ENCODE measurements at regions not wholly inside any gene's neighbourhood (a gene's known extent, or its start where the extent isn't known, plus 50 kb on each side); places are given as distances from the start of the nearest gene placed in this dataset.
A peak's percentile ranks its signal among the peaks of the same experiment; 100 is the strongest.

GRCh38 chr4:53905276-53905940 lies 159.0 kb downstream of the CHIC2 start:
- peak overlapping the region in 1 of 2 experiments; percentile 54; a peak in 1 of 4 replicates for H3K4me3 ChIP-seq (ENCODE audit: low read depth in 1 of 2, low read length in 2 of 2)
- ATAC-seq (ENCODE audit: insufficient read depth, low read depth) = no peak
- TF ChIP-seq CTCF (IDR thresholded peaks at IDR 0.05; ENCODE audit: borderline replicate concordance, extremely low read depth, low read length, poor library complexity, severe bottlenecking) (no peak), EZH2 (IDR thresholded peaks at IDR 0.05; ENCODE audit: borderline replicate concordance, low read depth, low read length, severe bottlenecking) (no peak)
- no peaks in the 10 kb centered on the region for H4K20me1 ChIP-seq (ENCODE audit: insufficient read depth, low read length)
- no peak overlapping the region for H3K27ac ChIP-seq (ENCODE audit: low read length)
- H3K4me2 ChIP-seq (ENCODE audit: insufficient read depth, low read length) = peak overlapping the region; percentile 68; the same call in 1 of the 2 replicates
- peaks cover 8% of the 10 kb centered on the region; the same call in 1 of the 2 replicates for H3K4me1 ChIP-seq (ENCODE audit: insufficient read depth, low read length)
- H3K27me3 ChIP-seq (ENCODE audit: insufficient read depth, low read length, poor library complexity) = no peaks in the 10 kb centered on the region
- no peaks in the 10 kb centered on the region for H3K36me3 ChIP-seq (ENCODE audit: insufficient read depth, low read length)
- H3K79me2 ChIP-seq (ENCODE audit: insufficient read depth, low read length) = no peaks in the 10 kb centered on the region
- DNase-seq = no peak
- peak overlapping the region; percentile 76; the same call in 1 of the 2 replicates for H2AFZ ChIP-seq (ENCODE audit: low read depth, low read length)
- no peak overlapping the region for H3K9ac ChIP-seq (ENCODE audit: low read depth, low read length)
- H3K9me3 ChIP-seq (ENCODE audit: insufficient read depth, low read length, severe bottlenecking) = no peaks in the 10 kb centered on the region

DNA sequence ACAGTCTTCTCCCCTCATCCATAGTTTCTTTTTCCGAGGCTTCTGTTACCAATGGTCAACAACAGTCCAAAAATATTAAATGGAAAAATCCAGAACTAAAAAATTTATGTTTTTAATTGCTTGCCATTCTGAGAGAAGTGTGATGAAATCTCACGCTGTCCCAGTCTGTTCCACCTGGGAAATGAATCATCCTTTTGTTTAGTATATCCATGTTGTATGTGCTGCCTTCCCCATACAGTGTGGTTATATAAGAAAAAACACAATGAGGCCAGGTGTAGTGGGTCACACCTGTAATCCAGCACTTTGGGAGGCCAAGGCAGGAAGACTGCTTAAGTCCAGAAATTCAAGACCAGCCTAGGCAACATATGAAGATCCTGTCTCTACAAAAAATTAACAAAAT lies 161.6 kb downstream of the CHIC2 start:
- ATAC-seq (ENCODE audit: insufficient read depth, low read depth) = no peak
- no peaks in the 10 kb centered on the region for H3K9me3 ChIP-seq (ENCODE audit: insufficient read depth, low read length, severe bottlenecking)
- H3K4me1 ChIP-seq (ENCODE audit: insufficient read depth, low read length) = peaks cover 8% of the 10 kb centered on the region; the same call in 1 of the 2 replicates
- H3K36me3 ChIP-seq (ENCODE audit: insufficient read depth, low read length) = no peaks in the 10 kb centered on the region
- DNase-seq = no peak
- H2AFZ ChIP-seq (ENCODE audit: low read depth, low read length) = no peak overlapping the region
- H3K4me2 ChIP-seq (ENCODE audit: insufficient read depth, low read length) = no peak overlapping the region
- H3K79me2 ChIP-seq (ENCODE audit: insufficient read depth, low read length) = no peaks in the 10 kb centered on the region
- H3K27me3 ChIP-seq (ENCODE audit: insufficient read depth, low read length, poor library complexity) = no peaks in the 10 kb centered on the region
- H3K27ac ChIP-seq (ENCODE audit: low read length) = no peak overlapping the region
- H3K4me3 ChIP-seq (ENCODE audit: low read depth in 1 of 2, low read length in 2 of 2) = no peak overlapping the region
- H3K9ac ChIP-seq (ENCODE audit: low read depth, low read length) = no peak overlapping the region
- no peaks in the 10 kb centered on the region for H4K20me1 ChIP-seq (ENCODE audit: insufficient read depth, low read length)
- no peak for TF ChIP-seq CTCF (IDR thresholded peaks at IDR 0.05; ENCODE audit: borderline replicate concordance, extremely low read depth, low read length, poor library complexity, severe bottlenecking)

- no peaks in the 10 kb centered on the region for H4K20me1 ChIP-seq (ENCODE audit: insufficient read depth, low read length)
- H3K27me3 ChIP-seq (ENCODE audit: insufficient read depth, low read length, poor library complexity) = no peaks in the 10 kb centered on the region
- H3K79me2 ChIP-seq (ENCODE audit: insufficient read depth, low read length) = no peaks in the 10 kb centered on the region
- H3K27ac ChIP-seq (ENCODE audit: low read length) = no peak overlapping the region
- H3K36me3 ChIP-seq (ENCODE audit: insufficient read depth, low read length) = no peaks in the 10 kb centered on the region
- no peak overlapping the region for H2AFZ ChIP-seq (ENCODE audit: low read depth, low read length)
- ATAC-seq (ENCODE audit: insufficient read depth, low read depth) (no peak), DNase-seq (no peak)
- no peak overlapping the region for H3K4me2 ChIP-seq (ENCODE audit: insufficient read depth, low read length)
- no peak overlapping the region for H3K4me3 ChIP-seq (ENCODE audit: low read depth in 1 of 2, low read length in 2 of 2)
- H3K9me3 ChIP-seq (ENCODE audit: insufficient read depth, low read length, severe bottlenecking) = no peaks in the 10 kb centered on the region
- no peaks in the 10 kb centered on the region for H3K4me1 ChIP-seq (ENCODE audit: insufficient read depth, low read length)
- no peak overlapping the region for H3K9ac ChIP-seq (ENCODE audit: low read depth, low read length)
- TF ChIP-seq CTCF (IDR thresholded peaks at IDR 0.05; ENCODE audit: borderline replicate concordance, extremely low read depth, low read length, poor library complexity, severe bottlenecking) = no peak
- no peak for TF ChIP-seq EZH2 (IDR thresholded peaks at IDR 0.05; ENCODE audit: borderline replicate concordance, low read depth, low read length, severe bottlenecking)
These were observed 164.1 kb downstream of the CHIC2 start for GRCh38 chr4:53900271-53900649.
